ENCODE measurements at regions not wholly inside any gene's neighbourhood (a gene's known extent, or its start where the extent isn't known, plus 50 kb on each side); places are given as distances from the start of the nearest gene placed in this dataset.

GRCh38 chr14:83473416-83474235 lies 1940.0 kb upstream of the SEL1L start:
- no peak overlapping the region for H3K4me3 ChIP-seq (ENCODE audit: low read depth, low read length)
- ChIA-PET CTCF (interaction anchor here (0.6 kb wide), 1 partner anchor 301 kb away, joined by 5 read pairs; no protein-coding TSS in a partner anchor), POLR2A (no interaction called here)
- H3K4me1 ChIP-seq (ENCODE audit: control insufficient read depth, insufficient read depth, low read length), result no peaks in the 10 kb centered on the region
- H3K9me3 ChIP-seq (ENCODE audit: control insufficient read depth, insufficient read depth, low read depth, low read length), result no peaks in the 10 kb centered on the region
- H3K36me3 ChIP-seq (ENCODE audit: control insufficient read depth in 2 of 2, insufficient read depth in 1 of 2, low read length in 2 of 2), result no peaks in the 10 kb centered on the region
- H3K27ac ChIP-seq (ENCODE audit: extremely low read depth, low read depth, low read length), result no peak overlapping the region
- TF ChIP-seq SP7 (tag by site-specific recombination; IDR thresholded peaks at IDR 0.05), result no peak

GRCh38 chr14:83478741-83479140 lies 1945.1 kb upstream of the SEL1L start:
- H3K27ac ChIP-seq (ENCODE audit: extremely low read depth, low read depth, low read length), result no peak overlapping the region
- ChIA-PET POLR2A (no interaction called here), CTCF (interaction anchor here (0.6 kb wide), 1 partner anchor 1487 kb away, joined by 3 read pairs; no protein-coding TSS in a partner anchor)
- TF ChIP-seq ZBTB10 (tag by site-specific recombination; IDR thresholded peaks at IDR 0.05) (no peak), ZBTB6 (tag by site-specific recombination; IDR thresholded peaks at IDR 0.05) (no peak), ATF2 (tag by site-specific recombination; IDR thresholded peaks at IDR 0.05; ENCODE audit: low read depth) (no peak), ZNF623 (tag by site-specific recombination; IDR thresholded peaks at IDR 0.05) (no peak), ZSCAN30 (tag by site-specific recombination; IDR thresholded peaks at IDR 0.05) (no peak), ZNF596 (tag by site-specific recombination; IDR thresholded peaks at IDR 0.05) (no peak), ZNF426 (tag by site-specific recombination; IDR thresholded peaks at IDR 0.05) (no peak), ZNF121 (tag by site-specific recombination; IDR thresholded peaks at IDR 0.05) (no peak), ZSCAN23 (tag by site-specific recombination; IDR thresholded peaks at IDR 0.05) (no peak), ZNF768 (tag by site-specific recombination; IDR thresholded peaks at IDR 0.05) (no peak), OVOL3 (tag by site-specific recombination; IDR thresholded peaks at IDR 0.05) (no peak), ZIC2 (tag by site-specific recombination; IDR thresholded peaks at IDR 0.05) (no peak), KLF17 (tag by site-specific recombination; IDR thresholded peaks at IDR 0.05) (no peak), ZNF362 (tag by site-specific recombination; IDR thresholded peaks at IDR 0.05) (no peak), ZFP37 (tag by site-specific recombination; IDR thresholded peaks at IDR 0.05) (no peak), MEIS1 (CRISPR knock-in tag; IDR thresholded peaks at IDR 0.05; ENCODE audit: borderline replicate concordance) (no peak), ZNF175 (tag by site-specific recombination; IDR thresholded peaks at IDR 0.05) (no peak), ZNF544 (tag by site-specific recombination; IDR thresholded peaks at IDR 0.05) (no peak), ZNF707 (tag by site-specific recombination; IDR thresholded peaks at IDR 0.05) (no peak), ZNF560 (tag by site-specific recombination; IDR thresholded peaks at IDR 0.05; ENCODE audit: borderline replicate concordance) (no peak)
- H3K4me1 ChIP-seq (ENCODE audit: control insufficient read depth, insufficient read depth, low read length), result no peaks in the 10 kb centered on the region
- H3K4me3 ChIP-seq (ENCODE audit: low read depth, low read length), result no peak overlapping the region
- H3K36me3 ChIP-seq (ENCODE audit: control insufficient read depth in 2 of 2, insufficient read depth in 1 of 2, low read length in 2 of 2), result no peaks in the 10 kb centered on the region
- H3K9me3 ChIP-seq (ENCODE audit: control insufficient read depth, insufficient read depth, low read depth, low read length), result no peaks in the 10 kb centered on the region
